HT1080 (cell line): ENCODE measurements at regions not wholly inside any gene's neighbourhood (a gene's known extent, or its start where the extent isn't known, plus 50 kb on each side); places are given as distances from the start of the nearest gene placed in this dataset.

Experiments
- DNase-seq: peaks from one replicate; pipeline ENCODE4 v3.0.0-alpha.2; 2015; ENCODE audit warnings: low read depth

DNA sequence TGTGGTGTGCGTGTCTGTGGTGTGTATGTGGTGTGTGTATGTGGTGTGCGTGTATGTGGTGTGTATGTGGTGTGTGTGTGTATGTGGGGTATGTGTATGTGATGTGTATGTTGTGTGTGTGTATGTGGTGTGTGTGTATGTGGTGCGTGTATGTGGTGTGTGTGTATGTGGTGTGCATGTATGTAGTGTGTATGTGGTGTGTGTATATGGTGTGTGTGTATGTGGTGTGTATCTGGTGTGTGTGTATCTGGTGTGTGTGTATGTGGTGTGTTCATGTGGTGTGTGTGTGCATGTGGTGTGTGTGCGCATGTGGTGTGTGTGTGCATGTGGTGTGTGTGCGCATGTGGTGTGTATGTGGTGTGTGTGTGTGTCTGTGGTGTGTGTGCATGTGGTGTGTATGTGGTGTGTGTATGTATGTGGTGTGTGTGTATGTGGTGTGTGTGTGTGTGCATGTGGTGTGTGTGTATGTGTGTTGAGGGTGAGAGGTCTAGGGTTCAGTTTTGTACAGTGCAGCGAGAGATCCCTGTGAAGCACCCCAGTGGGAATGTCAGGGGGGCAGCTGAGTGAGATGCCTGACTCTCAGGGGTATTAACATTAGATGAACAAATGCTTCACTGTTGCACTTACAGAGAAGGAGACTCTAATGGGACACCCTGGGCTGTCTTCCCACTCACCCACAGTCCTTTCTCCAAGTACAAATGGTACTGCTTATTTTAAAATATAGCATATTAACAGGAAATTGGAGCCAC, 61.3 kb upstream of the MEDAG start:
- no peak for DNase-seq

DNA sequence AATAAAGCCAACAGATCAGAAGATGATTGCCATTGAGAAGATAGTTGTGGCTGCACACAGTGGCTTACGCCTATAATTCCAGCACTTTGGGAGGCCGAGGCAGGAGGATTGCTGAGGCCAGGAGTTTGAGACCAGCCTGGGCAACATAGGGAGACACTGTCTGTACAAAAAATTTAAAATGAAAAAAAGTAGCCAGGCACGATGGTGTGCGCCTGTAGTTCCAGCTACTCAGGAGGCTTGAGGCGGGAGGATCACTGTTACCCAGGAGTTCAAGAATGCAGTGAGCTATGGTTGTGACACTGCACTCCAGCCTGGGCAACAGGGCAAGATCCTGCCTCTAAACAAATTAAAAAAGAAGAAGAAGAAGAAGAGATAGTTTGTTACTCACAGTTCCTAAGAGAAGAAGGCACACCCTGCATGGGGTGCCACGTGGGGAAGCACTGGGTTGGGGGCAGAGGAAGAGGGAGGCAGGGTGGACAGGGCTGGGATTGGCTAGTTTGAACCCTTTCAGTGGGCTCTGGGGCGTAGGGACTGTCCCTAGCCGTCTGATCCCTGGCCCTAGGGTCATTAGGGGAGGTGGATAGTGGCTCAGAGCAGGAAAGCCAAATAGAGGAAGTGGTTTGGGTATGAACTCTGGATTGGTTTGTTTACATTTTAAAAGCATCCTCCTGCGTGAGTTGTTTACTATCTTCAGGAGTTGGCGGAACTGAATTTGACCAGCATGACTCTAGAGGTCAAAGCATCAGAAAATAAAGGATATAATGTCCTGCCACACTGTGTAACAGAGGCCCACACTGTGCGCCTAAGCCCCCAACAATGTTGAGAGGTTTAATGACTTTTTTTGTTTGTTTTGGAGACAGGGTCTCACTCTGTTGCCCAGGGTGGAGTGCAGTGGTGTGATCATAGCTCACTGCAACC, 60.5 kb upstream of the MEDAG start:
- DNase-seq = peak; percentile 32

DNA sequence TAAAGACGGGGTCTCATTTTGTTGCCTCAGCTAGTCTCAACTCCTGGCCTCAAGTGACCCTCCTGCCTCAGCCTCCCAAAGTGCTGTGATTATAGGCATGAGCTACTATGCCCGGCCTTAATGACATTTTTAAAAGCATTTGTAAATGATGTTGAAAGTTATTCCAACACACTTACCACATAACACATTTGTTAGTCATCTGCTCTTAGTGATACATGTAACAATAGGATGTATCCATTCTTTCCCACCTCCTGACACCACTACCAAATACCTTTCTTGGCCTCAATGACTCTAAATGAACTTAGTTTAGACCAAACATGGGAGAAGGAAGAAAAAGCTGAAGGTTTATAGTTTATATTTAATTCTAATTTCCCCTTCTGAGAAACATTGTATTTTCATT, 59.8 kb upstream of the MEDAG start:
- DNase-seq = peak; percentile 61

DNA sequence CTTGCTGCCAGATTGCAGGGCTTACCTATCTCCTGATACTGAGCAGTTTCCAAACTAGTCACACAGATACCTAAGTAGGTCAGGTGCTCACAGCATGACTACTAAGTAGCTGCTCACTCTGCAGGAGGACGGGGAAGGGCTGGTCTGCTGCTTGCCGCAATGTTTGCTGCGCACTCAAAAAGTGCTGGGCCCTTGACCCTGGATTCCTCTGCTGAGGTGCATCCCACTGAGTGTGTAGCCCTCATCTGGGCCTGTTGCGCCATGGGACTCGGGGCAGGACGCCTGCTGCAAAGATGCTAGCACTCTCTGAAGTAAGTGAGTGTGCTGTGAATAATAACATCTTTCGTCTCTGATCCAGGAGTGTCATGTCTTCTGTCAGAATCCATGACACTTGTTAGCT, 59.2 kb upstream of the MEDAG start:
- no peak for DNase-seq

DNA sequence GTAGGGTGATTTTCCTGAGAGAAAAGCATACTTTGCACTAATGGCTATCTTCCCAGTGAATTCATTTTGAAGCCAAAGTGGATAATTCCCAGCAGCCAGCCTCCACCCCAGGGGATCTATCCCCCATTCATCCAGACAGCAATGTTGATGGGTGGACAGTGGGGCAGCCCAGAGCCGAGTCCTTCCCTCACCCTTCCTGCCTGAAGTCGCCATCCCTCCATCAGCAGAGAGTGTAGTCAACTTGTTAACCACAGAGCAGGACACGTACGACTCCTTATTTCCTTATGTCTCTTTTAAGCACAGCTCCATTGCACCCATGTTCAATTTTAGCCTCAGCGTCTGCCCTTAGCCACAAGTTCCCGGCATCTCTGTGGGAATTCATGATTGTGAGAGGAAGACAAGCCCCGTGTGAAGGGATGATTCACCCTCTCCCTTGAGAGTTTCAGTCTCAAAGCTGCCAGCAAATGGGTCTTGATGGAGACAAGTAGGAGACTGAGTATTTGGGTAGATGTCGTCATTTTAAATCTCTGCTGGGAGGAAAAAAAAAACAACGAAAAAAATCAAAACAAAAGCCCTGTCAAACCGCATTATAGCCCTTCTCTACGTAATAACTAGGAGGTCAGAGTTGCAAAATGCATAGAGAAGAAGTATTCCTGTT, 58.3 kb upstream of the MEDAG start:
- peak; percentile 95 for DNase-seq

DNA sequence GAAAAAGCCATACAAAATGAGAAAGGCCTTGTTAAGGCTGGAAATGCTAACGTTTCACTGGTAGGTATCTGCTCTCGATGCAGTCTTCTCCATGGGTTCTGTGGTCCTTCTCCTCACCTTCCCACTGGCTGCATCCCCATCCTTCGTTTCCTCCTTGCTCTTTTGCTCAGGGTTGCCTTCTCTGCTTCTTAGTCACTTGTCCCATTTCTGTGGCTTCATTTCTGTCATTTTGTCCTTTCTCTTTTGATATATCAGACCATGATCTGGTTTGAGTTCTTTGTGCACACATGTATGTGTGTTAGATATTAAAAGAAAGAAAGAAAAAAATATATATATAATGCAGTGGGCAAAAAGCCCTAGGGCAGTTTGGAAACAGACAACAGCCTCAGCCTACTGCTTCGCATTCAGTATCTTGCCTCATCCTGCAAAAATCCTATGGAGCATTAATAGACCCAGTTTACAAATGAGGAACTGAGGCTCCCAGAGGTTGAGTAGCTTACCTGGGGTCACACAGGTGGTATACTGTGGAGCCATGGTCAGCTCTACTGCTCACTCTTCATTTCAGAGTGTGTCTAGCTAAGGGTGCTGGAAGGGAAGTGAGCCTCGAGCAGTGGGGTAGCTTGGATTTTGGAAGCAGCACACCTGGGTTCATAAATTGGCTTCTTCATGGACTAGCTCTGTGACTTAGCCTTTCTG, 57.6 kb upstream of the MEDAG start:
- DNase-seq = no peak

DNA sequence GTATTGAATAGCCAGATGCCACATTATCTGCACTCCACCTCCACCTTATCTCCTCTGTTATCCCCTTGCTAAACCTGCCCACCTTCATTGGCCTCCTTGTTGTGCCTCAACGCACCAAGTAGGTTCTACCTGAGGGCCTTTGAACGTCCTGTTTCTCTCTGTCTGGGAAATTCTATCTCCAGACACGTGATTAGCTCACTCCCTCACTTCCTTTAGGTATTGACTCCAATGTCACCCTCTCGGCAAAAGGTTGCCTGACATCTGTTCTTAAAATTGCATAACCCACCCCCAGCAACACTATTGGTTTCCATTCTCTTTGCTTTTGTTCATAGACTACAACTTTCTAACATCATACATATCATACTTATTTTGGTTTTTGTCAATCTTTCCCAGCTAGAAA, 56.5 kb upstream of the MEDAG start:
- DNase-seq = no peak

DNA sequence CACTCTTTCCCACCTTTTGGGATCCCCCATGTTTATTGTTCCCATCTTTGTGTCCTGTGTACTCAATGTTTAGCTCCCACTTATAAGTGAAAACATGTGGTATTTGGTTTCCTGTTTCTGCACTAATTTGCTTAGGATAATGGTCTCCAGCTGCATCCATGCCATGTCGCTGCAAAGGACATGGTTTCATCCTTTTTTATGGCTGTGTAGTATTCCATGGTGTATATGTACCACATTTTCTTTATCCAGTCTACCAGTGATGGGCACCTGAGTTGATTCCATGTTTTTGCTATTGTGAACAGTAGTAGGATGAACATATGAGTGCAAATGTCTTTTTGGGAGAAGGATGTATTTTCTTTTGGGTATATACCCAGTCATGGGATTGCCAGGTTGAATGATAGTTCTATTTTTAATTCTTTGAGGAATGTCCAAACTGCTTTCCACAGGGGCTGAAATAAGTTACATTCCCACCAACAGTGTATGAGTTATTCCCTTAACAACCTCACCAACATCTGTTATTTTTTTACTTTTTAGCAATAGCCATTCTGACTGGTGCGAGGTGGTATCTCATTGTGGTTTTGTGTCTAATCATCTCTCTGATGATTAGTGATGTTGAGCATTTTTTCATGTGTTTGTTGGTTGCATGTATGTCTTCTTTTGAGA, 55.7 kb upstream of the MEDAG start:
- DNase-seq = no peak

DNA sequence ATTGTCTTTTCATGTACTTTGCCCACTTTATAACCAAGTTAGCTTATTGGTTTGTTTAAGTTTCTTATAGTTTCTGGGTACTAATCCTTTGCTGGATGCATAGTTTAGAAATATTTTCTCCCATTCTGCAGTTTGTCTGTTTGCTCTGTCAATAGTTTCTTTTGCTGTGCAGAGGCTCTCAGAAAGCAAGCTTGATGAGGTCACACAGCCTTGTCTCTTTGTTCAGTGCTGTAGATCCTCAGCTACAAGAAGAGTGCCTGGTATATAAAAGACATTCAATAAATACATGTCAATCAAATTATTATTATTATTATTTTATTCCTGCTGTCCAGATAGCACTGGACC, 55.2 kb upstream of the MEDAG start:
- no peak for DNase-seq

DNA sequence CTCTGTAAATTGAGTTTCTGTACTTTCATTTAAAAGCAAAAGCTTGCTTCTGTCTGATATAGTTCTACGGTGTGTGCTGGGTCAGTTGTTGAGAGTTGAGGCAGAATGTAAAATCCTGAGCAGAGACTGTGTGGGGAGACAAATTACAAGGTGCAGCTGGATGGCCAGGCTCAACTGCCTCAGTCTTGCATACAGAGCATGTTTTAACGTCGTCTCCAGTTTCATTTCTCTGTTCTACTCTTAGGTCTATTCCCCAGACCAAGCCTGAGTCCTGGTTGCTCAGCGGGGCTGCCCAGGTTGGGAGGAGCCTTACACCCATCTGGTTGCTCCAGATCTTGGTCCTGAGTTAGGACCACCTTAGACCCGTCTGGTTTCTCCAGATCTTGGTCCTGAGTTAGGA, 54.4 kb upstream of the MEDAG start:
- no peak for DNase-seq

DNA sequence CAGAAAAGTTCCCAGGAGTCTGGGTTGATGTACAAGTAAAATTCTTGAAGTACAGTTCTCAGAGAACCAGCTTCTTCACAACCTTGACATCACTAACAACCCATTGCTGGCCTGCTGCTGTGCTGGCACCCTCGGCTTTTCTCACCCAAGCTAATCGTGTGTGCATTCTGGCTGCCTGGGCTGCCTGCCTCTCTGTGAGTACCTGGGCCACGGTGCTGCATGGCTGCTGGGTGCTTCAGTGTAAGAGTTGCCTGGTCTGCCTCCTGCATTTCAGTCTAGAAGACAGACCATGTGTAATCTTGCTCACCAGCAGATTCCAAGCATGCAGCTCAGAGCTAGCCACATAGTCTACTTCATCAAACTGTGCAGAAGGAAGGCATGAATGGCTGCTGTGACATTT, 50.5 kb upstream of the MEDAG start:
- DNase-seq = no peak

DNA sequence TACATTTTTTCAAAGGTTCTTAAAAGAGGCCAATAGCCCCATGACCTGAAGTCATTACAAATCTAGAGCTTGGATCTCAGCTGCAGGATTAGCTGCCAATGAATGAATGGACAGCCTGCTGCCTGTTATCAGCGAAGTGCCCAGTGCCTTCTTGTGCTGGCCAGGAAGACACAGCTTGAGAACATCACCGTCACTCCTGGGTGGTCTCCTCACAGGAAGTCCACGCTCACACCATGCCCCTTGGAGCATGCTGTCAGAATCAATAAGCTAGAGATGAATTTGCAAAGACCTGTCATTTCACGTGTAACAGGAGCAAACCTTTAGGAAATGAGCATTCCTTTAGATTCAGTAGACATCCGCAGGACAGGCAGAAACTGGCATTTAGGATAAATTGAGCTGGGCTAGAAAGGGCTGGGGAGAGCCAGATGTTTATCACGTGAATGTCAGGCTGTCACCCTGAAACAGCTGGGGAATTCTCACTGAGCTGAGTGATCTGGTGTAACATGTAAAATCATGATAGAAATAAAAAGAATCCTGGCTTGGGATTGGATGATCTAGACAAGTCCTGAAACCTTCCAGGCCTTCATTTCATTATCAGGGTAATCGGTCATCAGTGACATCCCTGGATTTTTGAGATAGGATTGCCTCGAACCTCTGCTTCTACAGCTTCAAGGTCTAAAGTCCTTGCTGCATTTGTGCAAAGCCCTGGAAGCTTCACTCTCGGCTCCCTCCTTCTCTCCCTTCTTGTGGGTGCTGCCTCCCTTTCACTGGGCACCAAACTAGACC, 49.9 kb upstream of the MEDAG start:
- no peak for DNase-seq
